CD4-positive, alpha-beta T cell (primary cell): ENCODE measurements at regions not wholly inside any gene's neighbourhood (a gene's known extent, or its start where the extent isn't known, plus 50 kb on each side); places are given as distances from the start of the nearest gene placed in this dataset.

ENCODE experiments used
- ATAC-seq: fragments of 200-7000 bp; cut with Tn5 transposase; one replicate; pipeline ENCODE4 v1.10.0; 2022; ENCODE audit warnings: mild to moderate bottlenecking; ENCODE audit not compliant: poor library complexity
- CTCF ChIA-PET: fragments of 350-600 bp; sonication (Branson Sonifier 250); formaldehyde crosslinking; loops from one replicate; lab custom pipeline; 2021; ENCODE audit warnings: antibody characterized with exemption, inconsistent platforms; lab: Charles Lee
- POLR2A ChIA-PET: fragments of 350-600 bp; sonication (Branson Sonifier 250); formaldehyde crosslinking; loops from one replicate; lab custom pipeline; 2021; ENCODE audit warnings: antibody characterized with exemption, inconsistent platforms; lab: Charles Lee
- DNase-seq, 14 experiments: peaks; one replicate each; pipeline ENCODE4 v3.0.0-alpha.2; 2013 to 2020; ENCODE audit warnings: mixed read lengths in 2 of 14
- H3K27ac ChIP-seq, 2 donors: one replicate each; pipeline versions ENCODE4 v1.5.1 to v1.7.0; 2013; ENCODE audit warnings: low read length in 2 of 2, low read depth in 1 of 2, mild to moderate bottlenecking in 1 of 2
- H3K27me3 ChIP-seq, 2 experiments: 1 replicate in 1 of 2; 2 replicates in 1 of 2; pipeline versions ENCODE4 v1.6.1 to v1.7.0; 2013; ENCODE audit warnings: low read length in 2 of 2, control low read depth in 1 of 2, mild to moderate bottlenecking in 1 of 2, moderate library complexity in 1 of 2; ENCODE audit not compliant: insufficient read depth in 2 of 2, control insufficient read depth in 1 of 2
- H3K36me3 ChIP-seq: one replicate; pipeline ENCODE4 v1.6.1; 2013; ENCODE audit warnings: low read length, control low read depth; ENCODE audit not compliant: insufficient read depth
- H3K4me1 ChIP-seq: one replicate; pipeline ENCODE4 v1.6.1; 2013; ENCODE audit warnings: low read length, control low read depth; ENCODE audit not compliant: insufficient read depth
- H3K4me3 ChIP-seq: one replicate; pipeline ENCODE4 v1.5.1; 2013; ENCODE audit warnings: mild to moderate bottlenecking, low read length, moderate library complexity
- H3K9me3 ChIP-seq, 2 experiments: 1 replicate in 1 of 2; 2 replicates in 1 of 2; pipeline versions ENCODE4 v1.6.1 to v1.7.0; 2013; ENCODE audit warnings: low read length in 2 of 2, mild to moderate bottlenecking in 2 of 2, control low read depth in 1 of 2, moderate library complexity in 1 of 2; ENCODE audit not compliant: control insufficient read depth in 1 of 2, insufficient read depth in 1 of 2
- H3K27ac Mint-ChIP-seq: one replicate; pipeline ENCODE4 v1.8.0; 2020; ENCODE audit warnings: mixed read lengths
- H3K27me3 Mint-ChIP-seq: one replicate; pipeline ENCODE4 v1.8.0; 2021; ENCODE audit warnings: mixed read lengths
- H3K36me3 Mint-ChIP-seq: one replicate; pipeline ENCODE4 v1.8.0; 2021; ENCODE audit warnings: low read depth, mixed read lengths
- H3K4me1 Mint-ChIP-seq: one replicate; pipeline ENCODE4 v1.8.0; 2021; ENCODE audit warnings: low read depth, mixed read lengths
- H3K4me3 Mint-ChIP-seq: one replicate; pipeline ENCODE4 v1.8.0; 2020; ENCODE audit warnings: mild to moderate bottlenecking, mixed read lengths
- H3K9me3 Mint-ChIP-seq: one replicate; pipeline ENCODE4 v1.8.0; 2020; ENCODE audit warnings: mixed read lengths
- CTCF ChIP-seq: fragments of 200-600 bp; IDR thresholded peaks from one replicate; pipeline ENCODE4 v1.8.0; 2022; ENCODE audit warnings: antibody characterized with exemption, mild to moderate bottlenecking
- intact Hi-C, 2 experiments: fragments of 100-400 bp; cut with DNase I in 1 of 2; cut with micrococcal nuclease in 1 of 2; formaldehyde crosslinking; loops; one replicate each; pipeline versions ENCODE4 v1.15.1 to v1.9.0; 2023 to 2025; cut with DNase I, micrococcal nuclease

- H3K9me3 Mint-ChIP-seq = no peaks in the 10 kb centered on the region
- H3K36me3 Mint-ChIP-seq = no peaks in the 10 kb centered on the region
- H3K36me3 ChIP-seq = no peaks in the 10 kb centered on the region
- intact Hi-C loops = no loop called here
- ChIA-PET POLR2A (no interaction called here), CTCF (no interaction called here)
- no peak overlapping the region for H3K4me3 ChIP-seq
- no peaks in the 10 kb centered on the region for H3K27me3 ChIP-seq
- TF ChIP-seq CTCF = no peak
- no peak overlapping the region for H3K27ac ChIP-seq
- no peak overlapping the region for H3K27ac Mint-ChIP-seq
- no peaks in the 10 kb centered on the region for H3K4me1 Mint-ChIP-seq
- H3K27me3 Mint-ChIP-seq = peaks cover 57% of the 10 kb centered on the region
- no peaks in the 10 kb centered on the region for H3K9me3 ChIP-seq
- ATAC-seq (no peak), DNase-seq (no peak)
- no peak overlapping the region for H3K4me3 Mint-ChIP-seq
- no peaks in the 10 kb centered on the region for H3K4me1 ChIP-seq
These were observed 260.0 kb downstream of the REEP3 start for GRCh38 chr10:63781226-63781625.

GRCh38 chr10:63783882-63784281 lies 262.7 kb downstream of the REEP3 start:
- Mint-ChIP-seq H3K36me3 (no peaks in the 10 kb centered on the region), H3K9me3 (no peaks in the 10 kb centered on the region), H3K27ac (no peak overlapping the region), H3K27me3 (peaks cover 44% of the 10 kb centered on the region), H3K4me3 (no peak overlapping the region), H3K4me1 (no peaks in the 10 kb centered on the region)
- no peaks in the 10 kb centered on the region for H3K9me3 ChIP-seq
- ChIA-PET POLR2A (no interaction called here), CTCF (no interaction called here)
- no peak for DNase-seq
- no peak overlapping the region for H3K27ac ChIP-seq
- no peak for TF ChIP-seq CTCF
- ATAC-seq = no peak
- no peaks in the 10 kb centered on the region for H3K36me3 ChIP-seq
- H3K27me3 ChIP-seq = peaks cover 0 to 5% of the 10 kb centered on the region in 2 experiments
- H3K4me3 ChIP-seq = no peak overlapping the region
- H3K4me1 ChIP-seq = no peaks in the 10 kb centered on the region
- intact Hi-C loops = no loop called here

- DNase-seq (no peak), ATAC-seq (no peak)
- Histone ChIP-seq H3K27me3 (peaks cover 0 to 5% of the 10 kb centered on the region in 2 experiments), H3K9me3 (no peaks in the 10 kb centered on the region), H3K4me3 (no peak overlapping the region), H3K27ac (no peak overlapping the region), H3K4me1 (no peaks in the 10 kb centered on the region), H3K36me3 (no peaks in the 10 kb centered on the region)
- Mint-ChIP-seq H3K27me3 (peaks cover 25% of the 10 kb centered on the region), H3K27ac (no peak overlapping the region), H3K4me1 (no peaks in the 10 kb centered on the region), H3K9me3 (peaks cover 3% of the 10 kb centered on the region), H3K36me3 (no peaks in the 10 kb centered on the region), H3K4me3 (no peak overlapping the region)
- intact Hi-C loops = no loop called here
- no peak for TF ChIP-seq CTCF
- CTCF ChIA-PET = no interaction called here
- POLR2A ChIA-PET = no interaction called here
These were observed 267.1 kb downstream of the REEP3 start for GRCh38 chr10:63788152-63788821.
